KMS-11 (cell line): ENCODE measurements at regions not wholly inside any gene's neighbourhood (a gene's known extent, or its start where the extent isn't known, plus 50 kb on each side); places are given as distances from the start of the nearest gene placed in this dataset.

Experiments
- H2AFZ ChIP-seq: fragments of 200-600 bp; sonication (generic); 2 replicates; pipeline ENCODE4 v1.6.1; 2016; ENCODE audit warnings: antibody characterized with exemption, mixed run types, low read depth
- H3K27ac ChIP-seq: fragments of 200-600 bp; sonication (generic); 2 replicates; pipeline ENCODE4 v1.6.1; 2016; ENCODE audit warnings: mild to moderate bottlenecking, mixed run types
- H3K27me3 ChIP-seq: fragments of 200-600 bp; sonication (generic); 2 replicates; pipeline ENCODE4 v1.6.1; 2017; ENCODE audit warnings: mild to moderate bottlenecking, low read depth, mixed run types, moderate library complexity; ENCODE audit not compliant: insufficient read depth
- H3K36me3 ChIP-seq: fragments of 200-600 bp; sonication (generic); 2 replicates; pipeline ENCODE4 v1.6.1; 2017; ENCODE audit warnings: mild to moderate bottlenecking, mixed run types; ENCODE audit not compliant: insufficient read depth
- H3K4me1 ChIP-seq: fragments of 200-600 bp; sonication (generic); 2 replicates; pipeline ENCODE4 v1.6.1; 2016; ENCODE audit warnings: mild to moderate bottlenecking, low read depth, mixed run types; ENCODE audit not compliant: poor library complexity, severe bottlenecking
- H3K4me2 ChIP-seq: fragments of 200-600 bp; sonication (generic); 2 replicates; pipeline ENCODE4 v1.7.0; 2016; ENCODE audit warnings: mild to moderate bottlenecking, mixed run types
- H3K4me3 ChIP-seq: fragments of 200-600 bp; sonication (generic); IDR thresholded peaks from 2 replicates; pipeline ENCODE4 v1.6.1; 2017; ENCODE audit warnings: low read depth, low read length, mixed read lengths; ENCODE audit not compliant: insufficient read depth
- H3K79me2 ChIP-seq: fragments of 200-600 bp; sonication (generic); 2 replicates; pipeline ENCODE4 v1.6.1; 2016; ENCODE audit warnings: low read depth, mixed run types; ENCODE audit not compliant: insufficient read depth
- H3K9ac ChIP-seq: fragments of 200-600 bp; sonication (generic); 2 replicates; pipeline ENCODE4 v1.6.1; 2016; ENCODE audit warnings: mild to moderate bottlenecking, mixed run types
- H4K20me1 ChIP-seq: fragments of 200-600 bp; sonication (generic); 2 replicates; pipeline ENCODE4 v1.6.1; 2016; ENCODE audit warnings: mild to moderate bottlenecking, mixed run types; ENCODE audit not compliant: insufficient read depth
- CTCF ChIP-seq: fragments of 200-600 bp; sonication (generic); conservative IDR thresholded peaks from 2 replicates; pipeline ENCODE4 v1.6.1; 2017; ENCODE audit warnings: low read depth, mild to moderate bottlenecking, antibody characterized with exemption, low read length, moderate library complexity, mixed read lengths

- Histone ChIP-seq H3K4me1 (peaks cover 13% of the 10 kb centered on the region), H4K20me1 (no peaks in the 10 kb centered on the region)
Measured at GRCh38 chr7:7119729-7120128, 62.6 kb upstream of the C1GALT1 start.

GRCh38 chr7:7122033-7122478 is 60.3 kb upstream of the C1GALT1 start:
- H3K4me2 ChIP-seq = no peak overlapping the region
- H3K4me3 ChIP-seq = no peak overlapping the region
- H3K4me1 ChIP-seq = peaks cover 8% of the 10 kb centered on the region
- H3K79me2 ChIP-seq = no peaks in the 10 kb centered on the region
- H3K27me3 ChIP-seq = no peaks in the 10 kb centered on the region
- no peaks in the 10 kb centered on the region for H4K20me1 ChIP-seq
- no peak overlapping the region for H3K27ac ChIP-seq
- H2AFZ ChIP-seq = no peak overlapping the region
- no peak overlapping the region for H3K9ac ChIP-seq
- no peak for TF ChIP-seq CTCF
- H3K36me3 ChIP-seq = no peaks in the 10 kb centered on the region

More at GRCh38 chr7:7119729-7120128, 62.6 kb upstream of the C1GALT1 start:
- H3K27ac ChIP-seq = no peak overlapping the region
- no peak for TF ChIP-seq CTCF
- H3K4me3 ChIP-seq = no peak overlapping the region
- no peaks in the 10 kb centered on the region for H3K36me3 ChIP-seq
- no peak overlapping the region for H3K4me2 ChIP-seq
- no peaks in the 10 kb centered on the region for H3K79me2 ChIP-seq
- H3K9ac ChIP-seq = no peak overlapping the region
- H2AFZ ChIP-seq = no peak overlapping the region
- no peaks in the 10 kb centered on the region for H3K27me3 ChIP-seq

GRCh38 chr7:7122701-7123281 is 59.6 kb upstream of the C1GALT1 start:
- no peak overlapping the region for H3K27ac ChIP-seq
- no peak overlapping the region for H2AFZ ChIP-seq
- no peaks in the 10 kb centered on the region for H3K36me3 ChIP-seq
- TF ChIP-seq CTCF = no peak
- H3K9ac ChIP-seq = no peak overlapping the region
- no peak overlapping the region for H3K4me3 ChIP-seq
- H3K27me3 ChIP-seq = no peaks in the 10 kb centered on the region
- peaks cover 8% of the 10 kb centered on the region for H3K4me1 ChIP-seq
- H3K79me2 ChIP-seq = no peaks in the 10 kb centered on the region
- no peak overlapping the region for H3K4me2 ChIP-seq
- no peaks in the 10 kb centered on the region for H4K20me1 ChIP-seq

- Histone ChIP-seq H4K20me1 (no peaks in the 10 kb centered on the region), H3K27me3 (no peaks in the 10 kb centered on the region), H3K4me3 (no peak overlapping the region), H3K27ac (no peak overlapping the region), H2AFZ (no peak overlapping the region), H3K4me2 (no peak overlapping the region), H3K79me2 (no peaks in the 10 kb centered on the region), H3K36me3 (no peaks in the 10 kb centered on the region), H3K9ac (no peak overlapping the region), H3K4me1 (peaks cover 3% of the 10 kb centered on the region)
- no peak for TF ChIP-seq CTCF
Measured at GRCh38 chr7:7125963-7126362, 56.4 kb upstream of the C1GALT1 start.
